ENCODE measurements at regions not wholly inside any gene's neighbourhood (a gene's known extent, or its start where the extent isn't known, plus 50 kb on each side); places are given as distances from the start of the nearest gene placed in this dataset.

- Histone ChIP-seq H3K18ac (ENCODE audit: low read length) (no peak overlapping the region), H3K36me3 (replicated peaks in 1 of 2; ENCODE audit: control insufficient read depth in 2 of 2, insufficient read depth in 2 of 2, low read length in 2 of 2) (peaks cover 8 to 46% of the 10 kb centered on the region in 2 donors), H3K27ac (replicated peaks; ENCODE audit: low read length) (no peak overlapping the region), H2BK5ac (ENCODE audit: low read length) (no peak overlapping the region), H4K91ac (ENCODE audit: low read depth, low read length, poor library complexity) (no peak overlapping the region), H3K9me3 (replicated peaks in 1 of 2; ENCODE audit: control insufficient read depth in 2 of 2, insufficient read depth in 1 of 2, low read depth in 1 of 2, low read length in 2 of 2) (no peaks in the 10 kb centered on the region), H3K9ac (ENCODE audit: low read depth, low read length, poor library complexity) (no peak overlapping the region), H3K14ac (ENCODE audit: low read length) (no peak overlapping the region), H4K8ac (ENCODE audit: low read depth, low read length) (no peak overlapping the region), H2AK5ac (ENCODE audit: low read depth, low read length) (no peak overlapping the region), H3K23ac (ENCODE audit: low read depth, low read length, poor library complexity) (no peak overlapping the region), H3K79me1 (ENCODE audit: low read depth, low read length) (no peaks in the 10 kb centered on the region), H3K4me2 (ENCODE audit: insufficient read depth, low read length, poor library complexity, severe bottlenecking) (no peak overlapping the region), H3K4me1 (ENCODE audit: control insufficient read depth in 2 of 2, insufficient read depth in 1 of 2, low read depth in 1 of 2, low read length in 2 of 2) (peaks cover 7 to 30% of the 10 kb centered on the region in 2 donors), H3K4ac (ENCODE audit: low read length) (no peak overlapping the region), H2AFZ (ENCODE audit: low read length) (no peak overlapping the region), H3K27me3 (ENCODE audit: control insufficient read depth in 3 of 3, insufficient read depth in 3 of 3, low read depth in 1 of 3, low read length in 3 of 3) (no peaks in the 10 kb centered on the region), H2BK15ac (ENCODE audit: low read length) (no peak overlapping the region), H2BK120ac (ENCODE audit: low read depth, low read length) (no peak overlapping the region), H2BK12ac (ENCODE audit: low read length) (no peak overlapping the region), H3K4me3 (ENCODE audit: low read length in 2 of 2) (no peak overlapping the region)
- no CpG with 5 or more reads among the region's 10 CpGs for WGBS, 2 donors (ENCODE audit: extremely low coverage in 2 of 2, insufficient read length in 2 of 2, insufficient replicate concordance in 1 of 2)
- DNase-seq (ENCODE audit: low spot score) = no peak
Measured at GRCh38 chr3:72375237-72376076, 472.8 kb downstream of the SHQ1 start.

GRCh38 chr3:72373139-72373538, 475.1 kb downstream of the SHQ1 start:
- H3K9me3 ChIP-seq (replicated peaks in 1 of 2; ENCODE audit: control insufficient read depth in 2 of 2, insufficient read depth in 1 of 2, low read depth in 1 of 2, low read length in 2 of 2) = no peaks in the 10 kb centered on the region
- H3K4ac ChIP-seq (ENCODE audit: low read length) = no peak overlapping the region
- H3K27ac ChIP-seq (replicated peaks; ENCODE audit: low read length) = no peak overlapping the region
- H2AFZ ChIP-seq (ENCODE audit: low read length) = no peak overlapping the region
- no peak for DNase-seq (ENCODE audit: low spot score)
- no peak overlapping the region for H2BK15ac ChIP-seq (ENCODE audit: low read length)
- H3K79me1 ChIP-seq (ENCODE audit: low read depth, low read length) = no peaks in the 10 kb centered on the region
- no peak overlapping the region for H2AK5ac ChIP-seq (ENCODE audit: low read depth, low read length)
- H3K36me3 ChIP-seq (replicated peaks in 1 of 2; ENCODE audit: control insufficient read depth in 2 of 2, insufficient read depth in 2 of 2, low read length in 2 of 2) = peaks cover under 1 to 35% of the 10 kb centered on the region in 2 donors
- H2BK120ac ChIP-seq (ENCODE audit: low read depth, low read length) = no peak overlapping the region
- no peak overlapping the region for H4K91ac ChIP-seq (ENCODE audit: low read depth, low read length, poor library complexity)
- H3K23ac ChIP-seq (ENCODE audit: low read depth, low read length, poor library complexity) = no peak overlapping the region
- no CpG with 5 or more reads among the region's 8 CpGs for WGBS, 2 donors (ENCODE audit: extremely low coverage in 2 of 2, insufficient read length in 2 of 2, insufficient replicate concordance in 1 of 2)
- no peak overlapping the region for H3K4me3 ChIP-seq (ENCODE audit: low read length in 2 of 2)
- H3K9ac ChIP-seq (ENCODE audit: low read depth, low read length, poor library complexity) = no peak overlapping the region
- H3K4me2 ChIP-seq (ENCODE audit: insufficient read depth, low read length, poor library complexity, severe bottlenecking) = no peak overlapping the region
- H3K14ac ChIP-seq (ENCODE audit: low read length) = no peak overlapping the region
- no peak overlapping the region for H3K18ac ChIP-seq (ENCODE audit: low read length)
- no peaks in the 10 kb centered on the region for H3K27me3 ChIP-seq (ENCODE audit: control insufficient read depth in 3 of 3, insufficient read depth in 3 of 3, low read depth in 1 of 3, low read length in 3 of 3)
- H4K8ac ChIP-seq (ENCODE audit: low read depth, low read length) = no peak overlapping the region
- no peak overlapping the region for H2BK5ac ChIP-seq (ENCODE audit: low read length)
- peaks cover 2 to 23% of the 10 kb centered on the region in 2 donors for H3K4me1 ChIP-seq (ENCODE audit: control insufficient read depth in 2 of 2, insufficient read depth in 1 of 2, low read depth in 1 of 2, low read length in 2 of 2)
- no peak overlapping the region for H2BK12ac ChIP-seq (ENCODE audit: low read length)

- Histone ChIP-seq H3K23ac (ENCODE audit: low read depth, low read length, poor library complexity) (no peak overlapping the region), H2BK120ac (ENCODE audit: low read depth, low read length) (no peak overlapping the region), H3K4me1 (ENCODE audit: control insufficient read depth in 2 of 2, insufficient read depth in 1 of 2, low read depth in 1 of 2, low read length in 2 of 2) (peaks cover 2 to 21% of the 10 kb centered on the region in 2 donors), H2BK12ac (ENCODE audit: low read length) (no peak overlapping the region), H3K9me3 (replicated peaks in 1 of 2; ENCODE audit: control insufficient read depth in 2 of 2, insufficient read depth in 1 of 2, low read depth in 1 of 2, low read length in 2 of 2) (no peaks in the 10 kb centered on the region), H3K4me3 (ENCODE audit: low read length in 2 of 2) (no peak overlapping the region), H3K14ac (ENCODE audit: low read length) (no peak overlapping the region), H4K8ac (ENCODE audit: low read depth, low read length) (no peak overlapping the region), H2BK5ac (ENCODE audit: low read length) (no peak overlapping the region), H2BK15ac (ENCODE audit: low read length) (no peak overlapping the region), H2AFZ (ENCODE audit: low read length) (no peak overlapping the region), H3K79me1 (ENCODE audit: low read depth, low read length) (no peaks in the 10 kb centered on the region), H3K4ac (ENCODE audit: low read length) (no peak overlapping the region), H2AK5ac (ENCODE audit: low read depth, low read length) (no peak overlapping the region), H3K4me2 (ENCODE audit: insufficient read depth, low read length, poor library complexity, severe bottlenecking) (no peak overlapping the region), H4K91ac (ENCODE audit: low read depth, low read length, poor library complexity) (no peak overlapping the region), H3K27ac (replicated peaks; ENCODE audit: low read length) (no peak overlapping the region), H3K18ac (ENCODE audit: low read length) (no peak overlapping the region), H3K27me3 (ENCODE audit: control insufficient read depth in 3 of 3, insufficient read depth in 3 of 3, low read depth in 1 of 3, low read length in 3 of 3) (no peaks in the 10 kb centered on the region), H3K36me3 (replicated peaks in 1 of 2; ENCODE audit: control insufficient read depth in 2 of 2, insufficient read depth in 2 of 2, low read length in 2 of 2) (peaks cover 0 to 25% of the 10 kb centered on the region in 2 donors), H3K9ac (ENCODE audit: low read depth, low read length, poor library complexity) (no peak overlapping the region)
- WGBS, 2 donors (ENCODE audit: extremely low coverage in 2 of 2, insufficient read length in 2 of 2, insufficient replicate concordance in 1 of 2) = no CpG with 5 or more reads among the region's 3 CpGs
- DNase-seq (ENCODE audit: low spot score) = no peak
Measured at GRCh38 chr3:72372161-72372560, 476.1 kb downstream of the SHQ1 start.

GRCh38 chr3:72371431-72371830, 476.8 kb downstream of the SHQ1 start:
- Histone ChIP-seq H3K79me1 (ENCODE audit: low read depth, low read length) (no peaks in the 10 kb centered on the region), H3K23ac (ENCODE audit: low read depth, low read length, poor library complexity) (no peak overlapping the region), H2BK5ac (ENCODE audit: low read length) (no peak overlapping the region), H2AFZ (ENCODE audit: low read length) (no peak overlapping the region), H3K4me1 (ENCODE audit: control insufficient read depth in 2 of 2, insufficient read depth in 1 of 2, low read depth in 1 of 2, low read length in 2 of 2) (peaks cover 2 to 14% of the 10 kb centered on the region in 2 donors), H3K4me3 (ENCODE audit: low read length in 2 of 2) (no peak overlapping the region), H4K91ac (ENCODE audit: low read depth, low read length, poor library complexity) (no peak overlapping the region), H3K18ac (ENCODE audit: low read length) (no peak overlapping the region), H3K9ac (ENCODE audit: low read depth, low read length, poor library complexity) (no peak overlapping the region), H3K9me3 (replicated peaks in 1 of 2; ENCODE audit: control insufficient read depth in 2 of 2, insufficient read depth in 1 of 2, low read depth in 1 of 2, low read length in 2 of 2) (no peaks in the 10 kb centered on the region), H3K36me3 (replicated peaks in 1 of 2; ENCODE audit: control insufficient read depth in 2 of 2, insufficient read depth in 2 of 2, low read length in 2 of 2) (peaks cover 0 to 23% of the 10 kb centered on the region in 2 donors), H3K4ac (ENCODE audit: low read length) (no peak overlapping the region), H3K27ac (replicated peaks; ENCODE audit: low read length) (no peak overlapping the region), H3K27me3 (ENCODE audit: control insufficient read depth in 3 of 3, insufficient read depth in 3 of 3, low read depth in 1 of 3, low read length in 3 of 3) (no peaks in the 10 kb centered on the region), H2BK12ac (ENCODE audit: low read length) (no peak overlapping the region), H2BK120ac (ENCODE audit: low read depth, low read length) (no peak overlapping the region), H3K14ac (ENCODE audit: low read length) (no peak overlapping the region), H2AK5ac (ENCODE audit: low read depth, low read length) (no peak overlapping the region), H3K4me2 (ENCODE audit: insufficient read depth, low read length, poor library complexity, severe bottlenecking) (no peak overlapping the region), H2BK15ac (ENCODE audit: low read length) (no peak overlapping the region), H4K8ac (ENCODE audit: low read depth, low read length) (no peak overlapping the region)
- no peak for DNase-seq (ENCODE audit: low spot score)
- no CpG with 5 or more reads among the region's 7 CpGs for WGBS, 2 donors (ENCODE audit: extremely low coverage in 2 of 2, insufficient read length in 2 of 2, insufficient replicate concordance in 1 of 2)

Measured in neuronal stem cell (in vitro differentiated cells).